Calu3 (cell line): ENCODE measurements at regions not wholly inside any gene's neighbourhood (a gene's known extent, or its start where the extent isn't known, plus 50 kb on each side); places are given as distances from the start of the nearest gene placed in this dataset.

Source experiments
- BruUV-seq: library from RNA; stranded (reverse); fragments of 400-500 nt; replicated peaks from 2 replicates; lab custom pipeline; 2021; lab: Mats Ljungman, UMichigan
- CTCF ChIA-PET: fragments of 300-600 bp; sonication (Branson Sonifier 250); formaldehyde crosslinking; loops from one replicate; lab custom pipeline; 2022; ENCODE audit warnings: antibody characterized with exemption; lab: Charles Lee
- DNase-seq: peaks from one replicate; pipeline ENCODE4 v3.0.0; 2022
- H3K27ac Mint-ChIP-seq: one replicate; pipeline ENCODE4 v1.8.0; 2022; ENCODE audit warnings: mixed read lengths; ENCODE audit not compliant: unreplicated experiment
- H3K27me3 Mint-ChIP-seq: one replicate; pipeline ENCODE4 v1.8.0; 2022; ENCODE audit warnings: mixed read lengths; ENCODE audit not compliant: unreplicated experiment
- H3K36me3 Mint-ChIP-seq: one replicate; pipeline ENCODE4 v1.8.0; 2022; ENCODE audit warnings: mild to moderate bottlenecking, moderate library complexity, mixed read lengths; ENCODE audit not compliant: insufficient read depth, unreplicated experiment
- H3K4me1 Mint-ChIP-seq: one replicate; pipeline ENCODE4 v1.8.0; 2022; ENCODE audit warnings: mild to moderate bottlenecking, low read depth, mixed read lengths; ENCODE audit not compliant: unreplicated experiment
- H3K4me3 Mint-ChIP-seq: one replicate; pipeline ENCODE4 v1.8.0; 2022; ENCODE audit warnings: mild to moderate bottlenecking, low read depth, moderate library complexity, mixed read lengths; ENCODE audit not compliant: unreplicated experiment
- H3K9me3 Mint-ChIP-seq: one replicate; pipeline ENCODE4 v1.8.0; 2022; ENCODE audit warnings: low read depth, mixed read lengths; ENCODE audit not compliant: unreplicated experiment
- intact Hi-C: fragments of 100-400 bp; cut with micrococcal nuclease; formaldehyde crosslinking; loops from one replicate; pipeline ENCODE4 v1.10.0; 2022; ENCODE audit not compliant: unreplicated experiment
- TF ChIP-seq, protein P1 (sequence below): fragments of 200-600 bp; IDR thresholded peaks from one replicate; pipeline ENCODE4 v1.8.0; 2022; ENCODE audit warnings: antibody characterized with exemption; ENCODE audit not compliant: unreplicated experiment

DNA sequence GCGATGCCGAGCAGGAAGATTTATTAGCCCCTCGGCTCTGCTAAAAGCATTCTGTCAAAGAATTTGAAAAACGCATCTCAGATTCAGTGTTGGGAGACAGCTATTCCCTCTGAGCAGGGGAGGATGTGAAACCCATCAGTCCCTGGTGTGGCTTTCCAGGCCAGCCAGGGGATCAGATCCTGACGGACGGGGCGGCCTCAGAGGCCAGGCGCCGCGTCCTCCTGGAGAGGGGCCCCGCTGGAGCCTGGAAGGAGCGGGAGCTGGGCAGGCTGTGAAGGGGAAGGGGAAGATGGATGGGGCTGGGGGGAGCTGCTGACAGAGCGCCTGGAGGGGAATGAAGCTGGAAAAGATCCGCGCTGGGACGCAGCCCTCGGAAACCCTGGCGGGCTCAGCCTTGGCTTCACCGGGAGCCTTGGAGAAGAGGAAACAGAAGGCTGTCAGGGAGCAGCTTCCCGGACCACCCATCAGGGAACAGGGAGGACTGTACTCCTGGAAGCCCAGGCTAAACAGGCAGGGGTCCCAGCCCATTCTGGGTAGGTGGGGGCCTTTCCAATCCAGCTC, 358.0 kb downstream of the C16orf95 start:
- intact Hi-C loops = no loop called here
- Mint-ChIP-seq H3K27ac (no peak overlapping the region), H3K36me3 (no peaks in the 10 kb centered on the region), H3K4me3 (no peak overlapping the region), H3K4me1 (no peaks in the 10 kb centered on the region), H3K27me3 (peaks cover 86% of the 10 kb centered on the region), H3K9me3 (no peaks in the 10 kb centered on the region)
- no TSS peak for BruUV-seq
- TF ChIP-seq, protein P1, sequence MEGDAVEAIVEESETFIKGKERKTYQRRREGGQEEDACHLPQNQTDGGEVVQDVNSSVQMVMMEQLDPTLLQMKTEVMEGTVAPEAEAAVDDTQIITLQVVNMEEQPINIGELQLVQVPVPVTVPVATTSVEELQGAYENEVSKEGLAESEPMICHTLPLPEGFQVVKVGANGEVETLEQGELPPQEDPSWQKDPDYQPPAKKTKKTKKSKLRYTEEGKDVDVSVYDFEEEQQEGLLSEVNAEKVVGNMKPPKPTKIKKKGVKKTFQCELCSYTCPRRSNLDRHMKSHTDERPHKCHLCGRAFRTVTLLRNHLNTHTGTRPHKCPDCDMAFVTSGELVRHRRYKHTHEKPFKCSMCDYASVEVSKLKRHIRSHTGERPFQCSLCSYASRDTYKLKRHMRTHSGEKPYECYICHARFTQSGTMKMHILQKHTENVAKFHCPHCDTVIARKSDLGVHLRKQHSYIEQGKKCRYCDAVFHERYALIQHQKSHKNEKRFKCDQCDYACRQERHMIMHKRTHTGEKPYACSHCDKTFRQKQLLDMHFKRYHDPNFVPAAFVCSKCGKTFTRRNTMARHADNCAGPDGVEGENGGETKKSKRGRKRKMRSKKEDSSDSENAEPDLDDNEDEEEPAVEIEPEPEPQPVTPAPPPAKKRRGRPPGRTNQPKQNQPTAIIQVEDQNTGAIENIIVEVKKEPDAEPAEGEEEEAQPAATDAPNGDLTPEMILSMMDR = no peak
- CTCF ChIA-PET = no interaction called here
- no peak for DNase-seq

DNA sequence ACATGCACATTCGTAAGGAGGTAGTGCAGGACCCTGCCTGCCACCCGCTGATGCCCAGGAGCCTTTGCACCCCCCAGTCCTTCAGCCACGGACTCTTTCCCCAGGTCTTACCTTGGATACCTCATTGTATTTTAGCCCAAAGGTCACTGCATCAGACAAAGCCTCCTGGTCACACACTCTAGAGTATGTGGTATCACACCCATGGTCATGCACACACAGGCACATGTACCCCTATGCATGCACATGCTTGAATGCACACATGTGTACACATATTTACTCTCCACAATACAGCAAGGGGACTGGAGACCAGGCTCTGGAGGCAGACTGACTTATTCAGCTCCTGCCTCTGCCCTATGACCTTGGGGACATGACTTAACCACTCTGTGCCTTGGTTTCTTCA, 357.5 kb downstream of the C16orf95 start:
- no peak overlapping the region for H3K4me3 Mint-ChIP-seq
- no peak overlapping the region for H3K27ac Mint-ChIP-seq
- no peak for DNase-seq
- no peaks in the 10 kb centered on the region for H3K36me3 Mint-ChIP-seq
- no peaks in the 10 kb centered on the region for H3K4me1 Mint-ChIP-seq
- H3K27me3 Mint-ChIP-seq = peaks cover 90% of the 10 kb centered on the region
- no TSS peak for BruUV-seq
- CTCF ChIA-PET = no interaction called here
- no peaks in the 10 kb centered on the region for H3K9me3 Mint-ChIP-seq
- TF ChIP-seq, protein P1 = no peak
- intact Hi-C loops = no loop called here

DNA sequence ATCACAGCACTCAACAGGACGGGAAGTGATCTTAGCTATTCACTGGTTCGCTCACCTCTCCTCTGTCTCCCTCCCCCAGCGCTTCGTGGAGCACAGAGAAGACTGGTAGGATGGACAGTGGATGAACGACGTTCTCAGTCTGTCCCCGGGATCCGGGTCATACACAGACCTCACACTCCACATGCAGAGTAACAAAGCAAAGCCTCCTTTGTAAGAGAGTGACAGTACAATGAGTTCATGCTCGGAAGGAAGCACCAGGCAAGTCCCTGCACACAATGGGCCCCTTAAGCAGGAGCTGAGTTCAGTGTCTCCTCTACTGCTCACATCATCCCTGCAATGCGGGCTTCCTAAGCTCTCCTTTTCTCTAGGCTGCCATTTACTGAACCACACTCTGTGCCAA, 356.9 kb downstream of the C16orf95 start:
- Mint-ChIP-seq H3K4me3 (no peak overlapping the region), H3K36me3 (no peaks in the 10 kb centered on the region), H3K27me3 (peaks cover 95% of the 10 kb centered on the region), H3K9me3 (no peaks in the 10 kb centered on the region), H3K4me1 (no peaks in the 10 kb centered on the region), H3K27ac (no peak overlapping the region)
- intact Hi-C loops = no loop called here
- no peak for DNase-seq
- TF ChIP-seq, protein P1 = no peak
- BruUV-seq = no TSS peak
- CTCF ChIA-PET = no interaction called here

DNA sequence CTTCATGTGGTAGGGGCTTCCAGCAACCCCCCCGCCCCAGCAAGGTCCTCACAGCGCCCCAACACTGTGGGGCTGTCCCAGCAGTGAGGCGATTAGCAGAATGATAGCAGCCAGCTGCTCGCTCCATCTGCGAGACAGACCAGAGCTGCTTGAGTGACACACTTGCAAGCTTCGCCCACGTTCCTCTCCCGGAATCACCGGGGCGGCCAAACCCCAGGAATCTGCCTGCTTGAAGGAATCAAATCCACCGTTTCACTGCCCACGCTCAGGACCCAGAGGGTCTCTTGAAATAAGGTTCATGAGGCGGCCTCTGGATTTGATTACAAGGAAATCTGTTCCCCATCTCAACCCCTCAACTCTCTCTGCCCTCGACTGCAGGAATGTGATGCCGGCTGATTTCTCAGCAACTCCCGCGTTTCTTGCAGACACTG, 356.0 kb downstream of the C16orf95 start:
- no TSS peak for BruUV-seq
- Mint-ChIP-seq H3K27ac (no peak overlapping the region), H3K4me1 (no peaks in the 10 kb centered on the region), H3K9me3 (no peaks in the 10 kb centered on the region), H3K36me3 (no peaks in the 10 kb centered on the region), H3K27me3 (peaks cover 98% of the 10 kb centered on the region), H3K4me3 (no peak overlapping the region)
- CTCF ChIA-PET = no interaction called here
- intact Hi-C loops = no loop called here
- TF ChIP-seq, protein P1 = no peak
- no peak for DNase-seq
